ENCODE measurements at regions not wholly inside any gene's neighbourhood (a gene's known extent, or its start where the extent isn't known, plus 50 kb on each side); places are given as distances from the start of the nearest gene placed in this dataset.
"Not testable (repeated sequence)": the region's sequence is repeated elsewhere in the genome, so short reads cannot be mapped to it uniquely, and the experiment has no call there.

DNA sequence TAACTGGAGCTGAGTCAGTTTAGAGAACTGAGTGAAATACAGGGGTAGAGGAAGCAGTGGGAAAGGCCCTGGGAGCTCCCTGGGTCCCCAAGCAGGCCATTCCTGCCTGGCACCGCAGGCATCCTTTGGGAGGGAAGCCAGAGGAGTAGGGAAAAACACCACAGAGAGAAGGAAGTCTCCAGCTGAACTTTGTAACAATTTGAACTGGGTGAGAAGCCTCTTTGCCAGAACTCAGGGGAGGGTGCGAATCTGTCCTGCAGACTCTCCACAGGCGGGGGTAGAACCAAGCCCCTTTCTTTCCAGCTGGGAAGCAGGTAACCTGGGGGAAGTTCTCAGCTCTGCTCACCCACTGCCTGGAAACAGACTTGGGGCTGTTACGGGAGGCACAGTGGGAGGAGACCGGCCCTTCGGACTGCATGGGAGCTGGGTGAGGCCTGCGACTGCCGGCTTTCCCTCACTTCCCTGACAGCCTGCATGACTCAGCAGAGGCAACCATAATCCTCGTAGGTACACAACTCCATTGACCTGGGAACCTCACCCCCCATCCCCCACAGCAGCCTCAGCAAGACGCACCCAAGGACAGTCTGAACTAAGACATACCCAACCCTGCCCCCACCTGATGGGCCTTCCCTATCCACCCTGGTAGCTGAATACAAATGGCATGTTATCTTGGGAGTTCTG lies 110.1 kb downstream of the ARHGAP11B start:
- DNase-seq (ENCODE audit: low spot score); H3K36me3 ChIP-seq (ENCODE audit: control insufficient read depth in 4 of 4, insufficient read depth in 3 of 4, low read depth in 1 of 4, low read length in 3 of 4); H3K9ac ChIP-seq (ENCODE audit: low read depth in 1 of 2, low read length in 2 of 2); H3K4me3 ChIP-seq (ENCODE audit: low read depth in 1 of 3, low read length in 3 of 3); H3K27ac ChIP-seq (ENCODE audit: low read depth in 1 of 2, low read length in 2 of 2); H3K27me3 ChIP-seq (ENCODE audit: control insufficient read depth in 4 of 4, insufficient read depth in 4 of 4, low read length in 3 of 4); H3K9me3 ChIP-seq (ENCODE audit: control insufficient read depth in 4 of 4, low read length in 3 of 4); H3K4me1 ChIP-seq (ENCODE audit: control insufficient read depth in 4 of 4, insufficient read depth in 4 of 4, low read length in 3 of 4): not testable (repeated sequence)
- WGBS, result 91% methylated on average over 10 of the region's 10 CpGs

GRCh38 chr15:30742796-30743195 lies 116.9 kb downstream of the ARHGAP11B start:
- not testable (repeated sequence) for H3K4me1 ChIP-seq (ENCODE audit: control insufficient read depth in 4 of 4, insufficient read depth in 4 of 4, low read length in 3 of 4); H3K27me3 ChIP-seq (ENCODE audit: control insufficient read depth in 4 of 4, insufficient read depth in 4 of 4, low read length in 3 of 4); DNase-seq (ENCODE audit: low spot score); H3K9ac ChIP-seq (ENCODE audit: low read depth in 1 of 2, low read length in 2 of 2); H3K36me3 ChIP-seq (ENCODE audit: control insufficient read depth in 4 of 4, insufficient read depth in 3 of 4, low read depth in 1 of 4, low read length in 3 of 4); H3K27ac ChIP-seq (ENCODE audit: low read depth in 1 of 2, low read length in 2 of 2); H3K4me3 ChIP-seq (ENCODE audit: low read depth in 1 of 3, low read length in 3 of 3); H3K9me3 ChIP-seq (ENCODE audit: control insufficient read depth in 4 of 4, low read length in 3 of 4)
- WGBS, result 96% methylated on average over 3 of the region's 3 CpGs

DNA sequence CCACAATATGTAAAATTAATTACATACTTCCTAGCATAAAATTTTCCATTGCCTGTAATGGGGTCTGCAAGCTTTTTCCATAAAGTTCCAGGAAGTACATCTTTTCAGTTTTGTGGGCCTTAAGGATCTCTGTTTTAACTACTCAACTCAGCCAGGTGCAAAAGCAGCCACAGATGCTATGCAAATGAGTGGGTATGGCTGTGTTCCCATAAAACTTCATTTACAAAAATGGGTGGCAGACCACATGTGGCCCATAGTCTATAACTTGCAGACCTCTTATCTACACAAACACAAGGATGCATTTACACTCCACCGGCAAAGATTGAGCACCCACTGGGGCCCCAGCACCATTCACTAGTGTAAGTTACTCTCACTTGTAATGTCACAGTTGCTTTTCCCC lies 123.1 kb downstream of the ARHGAP11B start:
- not testable (repeated sequence) for H3K9me3 ChIP-seq (ENCODE audit: control insufficient read depth in 4 of 4, low read length in 3 of 4); H3K36me3 ChIP-seq (ENCODE audit: control insufficient read depth in 4 of 4, insufficient read depth in 3 of 4, low read depth in 1 of 4, low read length in 3 of 4); H3K9ac ChIP-seq (ENCODE audit: low read depth in 1 of 2, low read length in 2 of 2); H3K27me3 ChIP-seq (ENCODE audit: control insufficient read depth in 4 of 4, insufficient read depth in 4 of 4, low read length in 3 of 4); H3K27ac ChIP-seq (ENCODE audit: low read depth in 1 of 2, low read length in 2 of 2); H3K4me3 ChIP-seq (ENCODE audit: low read depth in 1 of 3, low read length in 3 of 3); DNase-seq (ENCODE audit: low spot score); H3K4me1 ChIP-seq (ENCODE audit: control insufficient read depth in 4 of 4, insufficient read depth in 4 of 4, low read length in 3 of 4)
- WGBS, result 95% methylated on average over 1 of the region's 1 CpG

DNA sequence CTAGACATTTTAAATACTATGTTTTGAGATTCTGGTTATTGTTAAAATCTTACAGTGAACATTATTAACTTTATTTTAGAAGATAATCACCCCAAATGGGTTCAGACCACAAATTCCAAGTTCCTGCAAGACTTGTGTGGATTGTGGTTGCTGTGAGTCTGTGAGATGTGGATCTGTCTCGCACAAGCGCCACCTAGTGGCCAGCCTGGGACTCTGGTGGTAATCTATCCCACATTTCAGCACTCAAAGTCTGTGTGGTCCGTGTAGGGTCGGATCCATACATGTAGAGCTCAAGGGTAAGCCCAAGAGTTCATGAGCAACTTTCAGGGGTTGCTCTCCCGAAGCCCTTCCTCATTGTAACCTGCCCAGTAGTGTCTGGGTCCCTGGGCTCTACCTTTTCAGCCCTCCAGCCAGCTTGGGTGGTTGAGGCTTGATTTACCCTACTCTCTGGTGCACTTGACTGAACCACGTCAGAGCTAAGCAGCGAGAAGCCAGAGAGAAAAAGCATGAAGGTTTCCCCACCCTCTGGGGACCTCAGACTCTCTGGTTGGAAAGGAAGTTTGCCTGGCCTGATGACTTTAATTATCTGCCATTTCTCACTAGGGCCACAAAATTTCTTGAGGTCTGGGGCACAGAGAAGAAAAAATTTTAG lies 129.2 kb downstream of the ARHGAP11B start:
- not testable (repeated sequence) for H3K27ac ChIP-seq (ENCODE audit: low read depth in 1 of 2, low read length in 2 of 2); H3K4me3 ChIP-seq (ENCODE audit: low read depth in 1 of 3, low read length in 3 of 3); H3K9ac ChIP-seq (ENCODE audit: low read depth in 1 of 2, low read length in 2 of 2); H3K36me3 ChIP-seq (ENCODE audit: control insufficient read depth in 4 of 4, insufficient read depth in 3 of 4, low read depth in 1 of 4, low read length in 3 of 4); H3K4me1 ChIP-seq (ENCODE audit: control insufficient read depth in 4 of 4, insufficient read depth in 4 of 4, low read length in 3 of 4); H3K9me3 ChIP-seq (ENCODE audit: control insufficient read depth in 4 of 4, low read length in 3 of 4); DNase-seq (ENCODE audit: low spot score); H3K27me3 ChIP-seq (ENCODE audit: control insufficient read depth in 4 of 4, insufficient read depth in 4 of 4, low read length in 3 of 4)
- TF ChIP-seq RAD21 (IDR thresholded peaks at IDR 0.05), result peak; percentile 24 to 46
- TF ChIP-seq, protein P1, sequence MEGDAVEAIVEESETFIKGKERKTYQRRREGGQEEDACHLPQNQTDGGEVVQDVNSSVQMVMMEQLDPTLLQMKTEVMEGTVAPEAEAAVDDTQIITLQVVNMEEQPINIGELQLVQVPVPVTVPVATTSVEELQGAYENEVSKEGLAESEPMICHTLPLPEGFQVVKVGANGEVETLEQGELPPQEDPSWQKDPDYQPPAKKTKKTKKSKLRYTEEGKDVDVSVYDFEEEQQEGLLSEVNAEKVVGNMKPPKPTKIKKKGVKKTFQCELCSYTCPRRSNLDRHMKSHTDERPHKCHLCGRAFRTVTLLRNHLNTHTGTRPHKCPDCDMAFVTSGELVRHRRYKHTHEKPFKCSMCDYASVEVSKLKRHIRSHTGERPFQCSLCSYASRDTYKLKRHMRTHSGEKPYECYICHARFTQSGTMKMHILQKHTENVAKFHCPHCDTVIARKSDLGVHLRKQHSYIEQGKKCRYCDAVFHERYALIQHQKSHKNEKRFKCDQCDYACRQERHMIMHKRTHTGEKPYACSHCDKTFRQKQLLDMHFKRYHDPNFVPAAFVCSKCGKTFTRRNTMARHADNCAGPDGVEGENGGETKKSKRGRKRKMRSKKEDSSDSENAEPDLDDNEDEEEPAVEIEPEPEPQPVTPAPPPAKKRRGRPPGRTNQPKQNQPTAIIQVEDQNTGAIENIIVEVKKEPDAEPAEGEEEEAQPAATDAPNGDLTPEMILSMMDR (IDR thresholded peaks at IDR 0.05; ENCODE audit: low read depth, low read length, missing input control), result peak; percentile 20
- 10% methylated on average over 4 of the region's 7 CpGs for WGBS

DNA sequence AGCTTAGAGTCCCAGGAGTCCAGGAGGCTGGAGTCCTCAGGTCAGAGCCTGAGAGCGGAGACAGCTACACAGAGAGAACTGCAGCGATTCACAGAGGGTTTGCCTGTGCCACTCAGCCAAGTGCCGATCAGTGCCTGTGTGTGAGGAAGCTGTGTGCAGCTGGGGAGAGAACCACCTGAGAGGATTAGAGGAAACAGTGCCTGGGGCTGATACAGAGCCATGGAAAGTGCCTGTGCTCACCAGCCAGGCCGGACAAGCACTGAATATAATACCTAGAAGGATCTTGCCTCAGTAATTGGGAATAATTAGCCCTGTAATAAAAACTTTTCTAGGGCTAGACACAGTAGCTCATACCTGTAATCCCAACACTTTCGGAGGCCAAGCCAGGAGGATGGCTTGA lies 134.7 kb downstream of the ARHGAP11B start:
- 96% methylated on average over 5 of the region's 5 CpGs for WGBS
- not testable (repeated sequence) for H3K27me3 ChIP-seq (ENCODE audit: control insufficient read depth in 4 of 4, insufficient read depth in 4 of 4, low read length in 3 of 4); H3K4me3 ChIP-seq (ENCODE audit: low read depth in 1 of 3, low read length in 3 of 3); H3K4me1 ChIP-seq (ENCODE audit: control insufficient read depth in 4 of 4, insufficient read depth in 4 of 4, low read length in 3 of 4); H3K9ac ChIP-seq (ENCODE audit: low read depth in 1 of 2, low read length in 2 of 2); DNase-seq (ENCODE audit: low spot score); H3K9me3 ChIP-seq (ENCODE audit: control insufficient read depth in 4 of 4, low read length in 3 of 4); H3K36me3 ChIP-seq (ENCODE audit: control insufficient read depth in 4 of 4, insufficient read depth in 3 of 4, low read depth in 1 of 4, low read length in 3 of 4); H3K27ac ChIP-seq (ENCODE audit: low read depth in 1 of 2, low read length in 2 of 2)

DNA sequence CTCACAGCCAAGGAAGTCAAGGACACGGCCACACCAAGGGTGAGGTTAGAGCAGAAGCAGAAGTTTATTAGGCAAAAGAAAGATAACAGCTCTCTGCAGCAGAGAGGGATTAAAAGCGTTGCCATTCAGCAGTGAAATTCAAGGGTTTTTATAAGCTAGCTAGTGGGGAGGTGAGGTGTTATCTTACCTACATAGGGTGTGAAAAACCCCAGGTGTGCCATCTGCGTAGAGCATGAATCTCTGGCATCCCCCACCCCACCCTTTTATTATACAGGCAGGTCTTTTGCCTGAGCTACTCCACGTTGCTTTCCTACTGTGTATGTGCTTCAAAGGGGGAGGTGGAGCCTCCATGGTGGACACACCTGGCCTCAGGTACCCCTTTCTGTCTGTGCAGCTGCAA lies 135.4 kb downstream of the ARHGAP11B start:
- H3K9ac ChIP-seq (ENCODE audit: low read depth in 1 of 2, low read length in 2 of 2); H3K27me3 ChIP-seq (ENCODE audit: control insufficient read depth in 4 of 4, insufficient read depth in 4 of 4, low read length in 3 of 4); H3K9me3 ChIP-seq (ENCODE audit: control insufficient read depth in 4 of 4, low read length in 3 of 4); H3K4me3 ChIP-seq (ENCODE audit: low read depth in 1 of 3, low read length in 3 of 3); H3K36me3 ChIP-seq (ENCODE audit: control insufficient read depth in 4 of 4, insufficient read depth in 3 of 4, low read depth in 1 of 4, low read length in 3 of 4); H3K4me1 ChIP-seq (ENCODE audit: control insufficient read depth in 4 of 4, insufficient read depth in 4 of 4, low read length in 3 of 4); DNase-seq (ENCODE audit: low spot score); H3K27ac ChIP-seq (ENCODE audit: low read depth in 1 of 2, low read length in 2 of 2): not testable (repeated sequence)
- 85% methylated on average over 4 of the region's 4 CpGs for WGBS

DNA sequence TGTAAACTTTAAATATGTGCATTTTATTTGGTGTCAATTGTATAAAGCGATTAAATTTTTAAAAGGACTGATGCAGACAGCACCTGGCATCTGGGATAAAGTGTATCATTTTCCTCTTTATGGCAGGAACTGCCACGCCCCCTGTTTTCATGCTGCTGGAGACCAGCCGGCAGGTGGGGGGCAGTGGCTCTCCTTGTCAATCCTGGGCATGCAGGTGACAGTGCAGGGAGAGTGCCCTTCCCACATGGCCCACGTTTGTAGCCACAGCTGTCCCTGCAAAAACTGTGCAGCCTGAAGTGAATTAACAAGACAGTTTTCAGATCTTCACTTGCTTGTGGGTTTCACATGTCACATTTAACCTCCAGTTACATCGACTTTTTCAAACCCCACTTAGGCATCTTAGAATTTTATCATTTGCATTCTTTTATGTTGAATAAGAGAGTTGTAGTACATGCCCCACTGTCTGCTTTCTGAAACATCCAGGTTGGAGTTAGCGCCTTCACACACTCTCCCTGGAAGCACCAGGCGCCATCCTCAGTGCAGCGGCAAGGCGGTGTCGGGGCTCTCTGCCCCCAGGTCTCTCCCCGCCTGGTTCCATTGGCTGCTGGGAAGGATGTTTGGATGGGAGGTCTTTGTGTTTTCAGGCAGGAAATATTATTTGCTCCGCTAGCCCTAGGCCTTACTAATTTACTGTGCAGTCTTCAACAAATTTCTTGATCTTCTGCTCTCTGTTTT lies 134.2 kb upstream of the FAN1 start:
- not testable (repeated sequence) for H3K27me3 ChIP-seq (ENCODE audit: control insufficient read depth in 4 of 4, insufficient read depth in 4 of 4, low read length in 3 of 4); H3K9ac ChIP-seq (ENCODE audit: low read depth in 1 of 2, low read length in 2 of 2); H3K27ac ChIP-seq (ENCODE audit: low read depth in 1 of 2, low read length in 2 of 2); H3K36me3 ChIP-seq (ENCODE audit: control insufficient read depth in 4 of 4, insufficient read depth in 3 of 4, low read depth in 1 of 4, low read length in 3 of 4); H3K4me1 ChIP-seq (ENCODE audit: control insufficient read depth in 4 of 4, insufficient read depth in 4 of 4, low read length in 3 of 4); H3K4me3 ChIP-seq (ENCODE audit: low read depth in 1 of 3, low read length in 3 of 3); H3K9me3 ChIP-seq (ENCODE audit: control insufficient read depth in 4 of 4, low read length in 3 of 4); DNase-seq (ENCODE audit: low spot score)
- 93% methylated on average over 11 of the region's 12 CpGs for WGBS

All from liver (tissue), 8 donors.